GM12878 (cell line): ENCODE measurements at regions not wholly inside any gene's neighbourhood (a gene's known extent, or its start where the extent isn't known, plus 50 kb on each side); places are given as distances from the start of the nearest gene placed in this dataset.

Source experiments
- CEBPB ChIP-seq, 2 experiments: fragments of 150-350 bp in 1 of 2; IDR thresholded peaks; 2 replicates each; pipeline ENCODE4 v1.6.1; 2012 to 2014; ENCODE audit warnings: low read depth in 2 of 2, low read length in 2 of 2, borderline replicate concordance in 1 of 2, inconsistent platforms in 1 of 2
- CEBPZ ChIP-seq: fragments of 150-350 bp; IDR thresholded peaks from 2 replicates; pipeline ENCODE4 v1.6.1; 2016; ENCODE audit warnings: low read depth, low read length
- CHD4 ChIP-seq: fragments of 200-600 bp; sonication (generic); IDR thresholded peaks from 2 replicates; pipeline ENCODE4 v1.6.1; 2016; ENCODE audit warnings: mild to moderate bottlenecking
- FOS ChIP-seq: IDR thresholded peaks from 3 replicates; pipeline ENCODE4 v1.6.1; 2011; ENCODE audit warnings: borderline replicate concordance; ENCODE audit not compliant: insufficient read length; ENCODE audit errors: extremely low read depth
- GABPA ChIP-seq: IDR thresholded peaks from 2 replicates; pipeline ENCODE4 v1.6.1; 2014; ENCODE audit warnings: antibody characterized with exemption, low read depth, mild to moderate bottlenecking, inconsistent platforms
- IKZF2 ChIP-seq, 2 experiments: fragments of 450-650 bp; IDR thresholded peaks; 2 replicates each; pipeline ENCODE4 v1.6.1; 2017; ENCODE audit warnings: mild to moderate bottlenecking in 2 of 2, moderate library complexity in 2 of 2
- LARP7 ChIP-seq: fragments of 450-650 bp; IDR thresholded peaks from 2 replicates; pipeline ENCODE4 v1.6.1; 2017; ENCODE audit warnings: mild to moderate bottlenecking
- MAX ChIP-seq: IDR thresholded peaks from 2 replicates; pipeline ENCODE4 v1.6.1; 2012; ENCODE audit warnings: low read depth, low read length, improper control_type of control experiment
- NRF1 ChIP-seq: conservative IDR thresholded peaks from 2 replicates; pipeline ENCODE4 v1.6.1; 2011; ENCODE audit warnings: mild to moderate bottlenecking, low read depth, low read length, improper control_type of control experiment
- RAD21 ChIP-seq: IDR thresholded peaks from 2 replicates; pipeline ENCODE4 v1.6.1; 2011; ENCODE audit warnings: mild to moderate bottlenecking, low read depth, low read length, moderate library complexity; ENCODE audit not compliant: insufficient read depth
- REST ChIP-seq: IDR thresholded peaks from 2 replicates; pipeline ENCODE4 v1.6.1; 2012; ENCODE audit warnings: mild to moderate bottlenecking, low read depth, low read length
- RUNX3 ChIP-seq: IDR thresholded peaks from 2 replicates; pipeline ENCODE4 v1.6.1; 2012; ENCODE audit warnings: low read length, inconsistent platforms
- SIX5 ChIP-seq: IDR thresholded peaks from 2 replicates; pipeline ENCODE4 v1.6.1; 2011; ENCODE audit warnings: mild to moderate bottlenecking, low read depth, low read length, moderate library complexity; ENCODE audit not compliant: severe bottlenecking
- WRNIP1 ChIP-seq: IDR thresholded peaks from 2 replicates; pipeline ENCODE4 v1.6.1; 2011; ENCODE audit warnings: low read depth, low read length, improper control_type of control experiment, borderline replicate concordance
- TF ChIP-seq, protein P1 (sequence below): IDR thresholded peaks from 2 replicates; pipeline ENCODE4 v1.6.1; 2012; ENCODE audit warnings: improper control_type of control experiment, low read depth, low read length; ENCODE audit not compliant: insufficient replicate concordance

DNA sequence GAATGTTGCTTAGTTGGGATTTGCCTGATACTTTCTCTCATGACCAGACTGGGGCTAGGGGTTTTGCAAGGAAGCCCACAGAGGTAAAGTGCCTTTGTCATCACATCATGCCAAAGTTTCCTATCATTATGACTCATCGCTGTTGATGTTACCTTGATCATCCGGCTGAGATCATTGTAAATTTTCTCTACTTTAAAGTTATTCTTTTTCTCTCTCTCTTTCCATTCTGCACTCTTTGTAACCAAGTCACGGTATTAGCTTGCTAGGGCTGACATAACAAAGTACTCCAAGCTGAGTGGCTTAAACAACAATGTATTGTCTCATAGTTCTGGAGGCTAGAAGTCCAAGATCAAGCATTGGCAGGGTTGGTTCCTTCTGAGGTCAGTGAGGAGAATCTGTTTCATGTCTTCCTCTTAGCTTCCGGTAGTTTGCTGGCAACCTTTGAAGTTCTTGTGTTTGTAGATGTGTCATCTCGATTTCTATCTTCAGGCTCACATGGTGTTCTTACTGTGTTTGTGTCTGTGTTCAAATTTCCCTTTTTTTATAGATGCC lies 113.0 kb downstream of the DTHD1 start (continued):
- TF ChIP-seq, protein P1, sequence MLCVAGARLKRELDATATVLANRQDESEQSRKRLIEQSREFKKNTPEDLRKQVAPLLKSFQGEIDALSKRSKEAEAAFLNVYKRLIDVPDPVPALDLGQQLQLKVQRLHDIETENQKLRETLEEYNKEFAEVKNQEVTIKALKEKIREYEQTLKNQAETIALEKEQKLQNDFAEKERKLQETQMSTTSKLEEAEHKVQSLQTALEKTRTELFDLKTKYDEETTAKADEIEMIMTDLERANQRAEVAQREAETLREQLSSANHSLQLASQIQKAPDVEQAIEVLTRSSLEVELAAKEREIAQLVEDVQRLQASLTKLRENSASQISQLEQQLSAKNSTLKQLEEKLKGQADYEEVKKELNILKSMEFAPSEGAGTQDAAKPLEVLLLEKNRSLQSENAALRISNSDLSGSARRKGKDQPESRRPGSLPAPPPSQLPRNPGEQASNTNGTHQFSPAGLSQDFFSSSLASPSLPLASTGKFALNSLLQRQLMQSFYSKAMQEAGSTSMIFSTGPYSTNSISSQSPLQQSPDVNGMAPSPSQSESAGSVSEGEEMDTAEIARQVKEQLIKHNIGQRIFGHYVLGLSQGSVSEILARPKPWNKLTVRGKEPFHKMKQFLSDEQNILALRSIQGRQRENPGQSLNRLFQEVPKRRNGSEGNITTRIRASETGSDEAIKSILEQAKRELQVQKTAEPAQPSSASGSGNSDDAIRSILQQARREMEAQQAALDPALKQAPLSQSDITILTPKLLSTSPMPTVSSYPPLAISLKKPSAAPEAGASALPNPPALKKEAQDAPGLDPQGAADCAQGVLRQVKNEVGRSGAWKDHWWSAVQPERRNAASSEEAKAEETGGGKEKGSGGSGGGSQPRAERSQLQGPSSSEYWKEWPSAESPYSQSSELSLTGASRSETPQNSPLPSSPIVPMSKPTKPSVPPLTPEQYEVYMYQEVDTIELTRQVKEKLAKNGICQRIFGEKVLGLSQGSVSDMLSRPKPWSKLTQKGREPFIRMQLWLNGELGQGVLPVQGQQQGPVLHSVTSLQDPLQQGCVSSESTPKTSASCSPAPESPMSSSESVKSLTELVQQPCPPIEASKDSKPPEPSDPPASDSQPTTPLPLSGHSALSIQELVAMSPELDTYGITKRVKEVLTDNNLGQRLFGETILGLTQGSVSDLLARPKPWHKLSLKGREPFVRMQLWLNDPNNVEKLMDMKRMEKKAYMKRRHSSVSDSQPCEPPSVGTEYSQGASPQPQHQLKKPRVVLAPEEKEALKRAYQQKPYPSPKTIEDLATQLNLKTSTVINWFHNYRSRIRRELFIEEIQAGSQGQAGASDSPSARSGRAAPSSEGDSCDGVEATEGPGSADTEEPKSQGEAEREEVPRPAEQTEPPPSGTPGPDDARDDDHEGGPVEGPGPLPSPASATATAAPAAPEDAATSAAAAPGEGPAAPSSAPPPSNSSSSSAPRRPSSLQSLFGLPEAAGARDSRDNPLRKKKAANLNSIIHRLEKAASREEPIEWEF, result no peak
- TF ChIP-seq CEBPZ, result no peak
- TF ChIP-seq MAX, result no peak
- TF ChIP-seq CEBPB (IDR thresholded peaks at IDR 0.05; ENCODE audit: borderline replicate concordance in 1 of 2, low read depth in 2 of 2, low read length in 2 of 2), result peak in 1 of 2 experiments; percentile 8; a peak in 1 of 4 replicates
- no peak for TF ChIP-seq RAD21
- no peak for TF ChIP-seq NRF1
- peak; percentile 64 for TF ChIP-seq RUNX3
- no peak for TF ChIP-seq CHD4
- TF ChIP-seq REST, result no peak
- peak; percentile 47; the same call in 1 of the 2 replicates for TF ChIP-seq GABPA
- TF ChIP-seq WRNIP1, result no peak
- TF ChIP-seq LARP7, result no peak
- TF ChIP-seq FOS, result no peak
- no peak for TF ChIP-seq SIX5
- TF ChIP-seq IKZF2 (IDR thresholded peaks at IDR 0.05), result peak in 1 of 2 experiments; percentile 29; a peak in 1 of 4 replicates
